Trophoblast cell (in vitro differentiated cells and primary cell): ENCODE measurements at regions not wholly inside any gene's neighbourhood (a gene's known extent, or its start where the extent isn't known, plus 50 kb on each side); places are given as distances from the start of the nearest gene placed in this dataset.

Source experiments
- DNase-seq, 2 donors: peaks; one replicate each; pipeline ENCODE4 v3.0.0-alpha.2; 2016
- H2AFZ ChIP-seq: 2 replicates; pipeline ENCODE4 v1.6.1; 2013; ENCODE audit warnings: low read length, moderate library complexity, mild to moderate bottlenecking; ENCODE audit not compliant: insufficient read depth, poor library complexity
- H2AK5ac ChIP-seq: 2 replicates; pipeline ENCODE4 v1.6.1; 2013; ENCODE audit warnings: mild to moderate bottlenecking, low read length
- H2BK120ac ChIP-seq: 2 replicates; pipeline ENCODE4 v1.6.1; 2013; ENCODE audit warnings: low read length, mild to moderate bottlenecking, moderate library complexity; ENCODE audit not compliant: insufficient read depth, poor library complexity
- H2BK12ac ChIP-seq: 2 replicates; pipeline ENCODE4 v1.6.1; 2013; ENCODE audit warnings: mild to moderate bottlenecking, low read length, moderate library complexity
- H2BK5ac ChIP-seq: 2 replicates; pipeline ENCODE4 v1.6.1; 2013; ENCODE audit warnings: low read length, low read depth, moderate library complexity, mild to moderate bottlenecking; ENCODE audit not compliant: poor library complexity
- H3K14ac ChIP-seq: 2 replicates; pipeline ENCODE4 v1.6.1; 2013; ENCODE audit warnings: mild to moderate bottlenecking, low read length
- H3K18ac ChIP-seq: 2 replicates; pipeline ENCODE4 v1.6.1; 2013; ENCODE audit warnings: mild to moderate bottlenecking, low read length
- H3K23ac ChIP-seq: 2 replicates; pipeline ENCODE4 v1.6.1; 2013; ENCODE audit warnings: low read length
- H3K27ac ChIP-seq: 2 replicates; pipeline ENCODE4 v1.5.1; 2013; ENCODE audit warnings: low read depth, mild to moderate bottlenecking, inconsistent platforms, low read length, moderate library complexity
- H3K27me3 ChIP-seq: 2 replicates; pipeline ENCODE4 v1.6.1; 2013; ENCODE audit warnings: inconsistent platforms, mild to moderate bottlenecking, low read length, moderate library complexity; ENCODE audit not compliant: insufficient read depth
- H3K36me3 ChIP-seq, 2 experiments: 1 replicate in 1 of 2; 2 replicates in 1 of 2; pipeline ENCODE4 v1.6.1; 2013; ENCODE audit warnings: low read length in 2 of 2, mild to moderate bottlenecking in 2 of 2, moderate library complexity in 1 of 2; ENCODE audit not compliant: insufficient read depth in 2 of 2, control insufficient read depth in 1 of 2
- H3K4ac ChIP-seq: 2 replicates; pipeline ENCODE4 v1.6.1; 2013; ENCODE audit warnings: low read depth, mild to moderate bottlenecking, low read length, moderate library complexity
- H3K4me1 ChIP-seq, 2 experiments: 1 replicate in 1 of 2; 2 replicates in 1 of 2; pipeline ENCODE4 v1.6.1; 2013; ENCODE audit warnings: low read length in 2 of 2, mild to moderate bottlenecking in 2 of 2, moderate library complexity in 1 of 2; ENCODE audit not compliant: insufficient read depth in 2 of 2, control insufficient read depth in 1 of 2
- H3K4me2 ChIP-seq: 2 replicates; pipeline ENCODE4 v1.6.1; 2013; ENCODE audit warnings: inconsistent platforms, mild to moderate bottlenecking, low read length, moderate library complexity
- H3K4me3 ChIP-seq: 2 replicates; pipeline ENCODE4 v1.5.1; 2013; ENCODE audit warnings: mild to moderate bottlenecking, low read depth, low read length, inconsistent platforms
- H3K79me1 ChIP-seq: one replicate; pipeline ENCODE4 v1.6.1; 2013; ENCODE audit warnings: low read length
- H3K79me2 ChIP-seq: 2 replicates; pipeline ENCODE4 v1.6.1; 2013; ENCODE audit warnings: low read length, mild to moderate bottlenecking; ENCODE audit not compliant: control insufficient read depth, insufficient read depth, poor library complexity
- H3K9ac ChIP-seq: 2 replicates; pipeline ENCODE4 v1.6.1; 2013; ENCODE audit warnings: mild to moderate bottlenecking, low read length
- H3K9me3 ChIP-seq: 2 replicates; pipeline ENCODE4 v1.6.1; 2013; ENCODE audit warnings: low read depth, mild to moderate bottlenecking, control low read depth, inconsistent platforms, low read length; ENCODE audit not compliant: insufficient read depth
- H4K12ac ChIP-seq: 2 replicates; pipeline ENCODE4 v1.6.1; 2013; ENCODE audit warnings: low read depth, mild to moderate bottlenecking, low read length, moderate library complexity
- H4K8ac ChIP-seq: 2 replicates; pipeline ENCODE4 v1.6.1; 2013; ENCODE audit warnings: low read depth, mild to moderate bottlenecking, low read length, moderate library complexity
- H4K91ac ChIP-seq: one replicate; pipeline ENCODE4 v1.6.1; 2013; ENCODE audit warnings: low read depth, mild to moderate bottlenecking, low read length, moderate library complexity
- WGBS: extraction: QIAGEN DNeasy Blood & Tissue Kit; methylation state at CpG from one replicate; pipeline ENCODE4 v1.1.7; 2013; ENCODE audit warnings: missing lambda C conversion rate; ENCODE audit not compliant: insufficient read length, insufficient coverage; ENCODE audit errors: extremely low coverage; 5-methylcytosine and 5-hydroxymethylcytosine counted together

GRCh38 chr14:87468531-87468930 is 524.5 kb downstream of the GALC start:
- no peak overlapping the region for H2AK5ac ChIP-seq

GRCh38 chr14:87467578-87467977 is 525.4 kb downstream of the GALC start:
- Histone ChIP-seq H3K27me3 (no peaks in the 10 kb centered on the region), H3K4ac (no peak overlapping the region), H2BK12ac (no peak overlapping the region), H3K18ac (no peak overlapping the region), H4K12ac (no peak overlapping the region), H2BK120ac (no peak overlapping the region), H3K9ac (no peak overlapping the region), H3K4me1 (no peaks in the 10 kb centered on the region), H3K79me1 (no peaks in the 10 kb centered on the region), H3K4me3 (no peak overlapping the region), H4K8ac (no peak overlapping the region), H3K27ac (no peak overlapping the region), H3K14ac (no peak overlapping the region), H3K9me3 (no peaks in the 10 kb centered on the region), H3K79me2 (no peaks in the 10 kb centered on the region), H2AK5ac (no peak overlapping the region), H3K4me2 (no peak overlapping the region), H3K23ac (no peak overlapping the region), H4K91ac (no peak overlapping the region), H3K36me3 (no peaks in the 10 kb centered on the region), H2BK5ac (no peak overlapping the region), H2AFZ (no peak overlapping the region)
- no CpG with 5 or more reads among the region's 1 CpG for WGBS
- no peak for DNase-seq

More at GRCh38 chr14:87468531-87468930, 524.5 kb downstream of the GALC start:
- H3K4me3 ChIP-seq, result no peak overlapping the region
- H2BK5ac ChIP-seq, result no peak overlapping the region
- H3K4ac ChIP-seq, result no peak overlapping the region
- no CpG with 5 or more reads among the region's 1 CpG for WGBS
- no peaks in the 10 kb centered on the region for H3K36me3 ChIP-seq
- peak in 1 of 2 donors; percentile 58 for DNase-seq
- no peak overlapping the region for H2BK12ac ChIP-seq
- H3K23ac ChIP-seq, result no peak overlapping the region
- H2AFZ ChIP-seq, result no peak overlapping the region
- no peaks in the 10 kb centered on the region for H3K4me1 ChIP-seq
- no peak overlapping the region for H3K18ac ChIP-seq
- H4K91ac ChIP-seq, result no peak overlapping the region
- H3K9me3 ChIP-seq, result no peaks in the 10 kb centered on the region
- no peaks in the 10 kb centered on the region for H3K27me3 ChIP-seq
- H3K79me1 ChIP-seq, result no peaks in the 10 kb centered on the region
- H4K12ac ChIP-seq, result no peak overlapping the region
- no peak overlapping the region for H3K27ac ChIP-seq
- no peak overlapping the region for H4K8ac ChIP-seq
- no peak overlapping the region for H3K4me2 ChIP-seq
- H3K9ac ChIP-seq, result no peak overlapping the region
- no peaks in the 10 kb centered on the region for H3K79me2 ChIP-seq
- no peak overlapping the region for H2BK120ac ChIP-seq
- H3K14ac ChIP-seq, result no peak overlapping the region

GRCh38 chr14:87465770-87466169 is 527.2 kb downstream of the GALC start:
- Histone ChIP-seq H3K27me3 (no peaks in the 10 kb centered on the region), H3K36me3 (no peaks in the 10 kb centered on the region), H3K4ac (no peak overlapping the region), H3K9ac (no peak overlapping the region), H3K79me1 (no peaks in the 10 kb centered on the region), H3K4me3 (no peak overlapping the region), H3K9me3 (no peaks in the 10 kb centered on the region), H3K4me2 (no peak overlapping the region), H3K14ac (no peak overlapping the region), H4K8ac (no peak overlapping the region), H2BK5ac (no peak overlapping the region), H3K23ac (no peak overlapping the region), H2AFZ (no peak overlapping the region), H2BK120ac (no peak overlapping the region), H3K18ac (no peak overlapping the region), H3K4me1 (no peaks in the 10 kb centered on the region), H4K91ac (no peak overlapping the region), H3K27ac (no peak overlapping the region), H2AK5ac (no peak overlapping the region), H3K79me2 (no peaks in the 10 kb centered on the region), H2BK12ac (no peak overlapping the region), H4K12ac (no peak overlapping the region)
- no peak for DNase-seq
- no CpG with 5 or more reads among the region's 4 CpGs for WGBS

GRCh38 chr14:87461704-87462103 is 531.3 kb downstream of the GALC start:
- no peak overlapping the region for H2BK5ac ChIP-seq
- H2BK12ac ChIP-seq, result no peak overlapping the region
- H2BK120ac ChIP-seq, result no peak overlapping the region
- H3K4me3 ChIP-seq, result no peak overlapping the region
- no CpG with 5 or more reads among the region's 6 CpGs for WGBS
- no peak overlapping the region for H4K91ac ChIP-seq
- H3K4me1 ChIP-seq, result no peaks in the 10 kb centered on the region
- no peak overlapping the region for H3K27ac ChIP-seq
- H3K4me2 ChIP-seq, result no peak overlapping the region
- H3K14ac ChIP-seq, result no peak overlapping the region
- no peak overlapping the region for H2AFZ ChIP-seq
- H3K18ac ChIP-seq, result no peak overlapping the region
- no peak overlapping the region for H2AK5ac ChIP-seq
- no peak overlapping the region for H4K12ac ChIP-seq
- no peaks in the 10 kb centered on the region for H3K79me2 ChIP-seq
- no peaks in the 10 kb centered on the region for H3K79me1 ChIP-seq
- no peak overlapping the region for H3K9ac ChIP-seq
- no peak overlapping the region for H3K23ac ChIP-seq
- H3K36me3 ChIP-seq, result no peaks in the 10 kb centered on the region
- no peak for DNase-seq
- H3K27me3 ChIP-seq, result no peaks in the 10 kb centered on the region
- H3K9me3 ChIP-seq, result no peaks in the 10 kb centered on the region
- H4K8ac ChIP-seq, result no peak overlapping the region
- no peak overlapping the region for H3K4ac ChIP-seq
